ENCODE measurements at regions not wholly inside any gene's neighbourhood (a gene's known extent, or its start where the extent isn't known, plus 50 kb on each side); places are given as distances from the start of the nearest gene placed in this dataset.

DNA sequence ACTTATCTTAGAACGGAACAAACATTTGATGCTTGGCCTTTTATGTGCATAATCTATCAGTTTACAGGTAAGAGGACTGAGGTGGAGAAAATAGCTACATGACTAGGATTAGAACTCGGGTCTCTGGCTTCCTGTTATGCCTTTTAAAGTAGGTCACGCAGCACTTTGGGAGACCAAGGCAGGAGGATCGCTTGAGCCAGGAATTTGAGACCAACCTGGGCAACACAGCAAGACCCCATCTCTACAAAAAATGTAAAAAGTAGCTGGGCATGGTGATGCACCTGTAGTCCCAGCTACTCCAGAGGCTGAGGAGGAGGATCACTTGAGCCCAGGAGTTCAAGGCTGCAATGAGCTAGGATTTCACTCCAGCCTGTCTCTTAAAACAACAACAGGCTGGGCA lies 81.9 kb upstream of the AKT3 start:
- Histone ChIP-seq H3K4me2 (ENCODE audit: insufficient read depth, insufficient read length, low read length) (no peak overlapping the region), H3K56ac (ENCODE audit: insufficient read length, low read depth, low read length) (no peak overlapping the region)
- 0 out of 5 replicates have a peak overlapping the region, but pooled peaks of 1 of the 2 experiments have one; percentile 10 for H3K4me3 Mint-ChIP-seq

More for the DNA sequence above, 81.9 kb upstream of the AKT3 start:
- Histone ChIP-seq H2BK120ac (ENCODE audit: low read depth, low read length, poor library complexity, severe bottlenecking) (no peak overlapping the region), H3K14ac (ENCODE audit: insufficient read depth, low read length) (no peak overlapping the region), H3K79me2 (ENCODE audit: insufficient read depth, low read length) (no peaks in the 10 kb centered on the region), H3K4me1 (ENCODE audit: insufficient read depth, low read length) (no peaks in the 10 kb centered on the region; the same call in 1 of the 2 replicates), H2BK5ac (ENCODE audit: insufficient read length, low read length) (no peak overlapping the region), H3K27me3 (ENCODE audit: insufficient read depth, low read length) (no peaks in the 10 kb centered on the region), H2AK5ac (ENCODE audit: insufficient read length, low read length) (no peak overlapping the region), H3K27ac (ENCODE audit: insufficient read length, low read depth, low read length) (no peak overlapping the region), H4K91ac (ENCODE audit: insufficient read length, low read depth, low read length) (no peak overlapping the region), H2BK15ac (ENCODE audit: low read depth, low read length) (no peak overlapping the region), H2AFZ (ENCODE audit: low read length) (no peak overlapping the region), H3K4ac (ENCODE audit: low read depth, low read length) (no peak overlapping the region), H3K9ac (ENCODE audit: extremely low read depth, insufficient read length, low read length) (no peak overlapping the region), H3K18ac (ENCODE audit: insufficient read length, low read depth, low read length) (no peak overlapping the region), H4K8ac (replicated peaks; ENCODE audit: insufficient read length, low read depth, low read length) (no peak overlapping the region), H3K9me3 (ENCODE audit: control insufficient read depth, low read depth, low read length) (no peaks in the 10 kb centered on the region), H3K23ac (ENCODE audit: insufficient read length, low read depth, low read length) (no peak overlapping the region), H4K5ac (ENCODE audit: insufficient read length, low read depth, low read length) (no peak overlapping the region), H3T11ph (ENCODE audit: low read length) (no peak overlapping the region), H3K23me2 (ENCODE audit: insufficient read length, low read depth, low read length, poor library complexity, severe bottlenecking) (no peaks in the 10 kb centered on the region), H4K20me1 (ENCODE audit: control insufficient read depth, insufficient read depth, insufficient read length) (no peaks in the 10 kb centered on the region), H3K79me1 (ENCODE audit: insufficient read depth, low read depth, low read length, poor library complexity, severe bottlenecking) (no peaks in the 10 kb centered on the region), H2BK12ac (ENCODE audit: insufficient read length, low read depth, low read length) (no peak overlapping the region), H2BK20ac (ENCODE audit: low read depth, low read length, poor library complexity, severe bottlenecking) (no peak overlapping the region)
- Mint-ChIP-seq H3K4me1 (peaks cover 24 to 35% of the 10 kb centered on the region in 2 experiments), H3K27ac (no peak overlapping the region), H3K27me3 (ENCODE audit: low read depth) (peaks cover 3% of the 10 kb centered on the region), H3K9me3 (peaks cover 3 to 8% of the 10 kb centered on the region in 2 experiments; a peak in 3 of 5 replicates), H3K36me3 (ENCODE audit: insufficient read depth in 1 of 3, low read depth in 3 of 3) (peaks cover 0 to 3% (median 2%) of the 10 kb centered on the region in 3 experiments; a peak in 4 of 7 replicates)
- no CpG with 5 or more reads among the region's 4 CpGs for WGBS (ENCODE audit: extremely low coverage, insufficient read length, low lambda C conversion rate)
- no peak for DNase-seq
- TF ChIP-seq, protein P1, sequence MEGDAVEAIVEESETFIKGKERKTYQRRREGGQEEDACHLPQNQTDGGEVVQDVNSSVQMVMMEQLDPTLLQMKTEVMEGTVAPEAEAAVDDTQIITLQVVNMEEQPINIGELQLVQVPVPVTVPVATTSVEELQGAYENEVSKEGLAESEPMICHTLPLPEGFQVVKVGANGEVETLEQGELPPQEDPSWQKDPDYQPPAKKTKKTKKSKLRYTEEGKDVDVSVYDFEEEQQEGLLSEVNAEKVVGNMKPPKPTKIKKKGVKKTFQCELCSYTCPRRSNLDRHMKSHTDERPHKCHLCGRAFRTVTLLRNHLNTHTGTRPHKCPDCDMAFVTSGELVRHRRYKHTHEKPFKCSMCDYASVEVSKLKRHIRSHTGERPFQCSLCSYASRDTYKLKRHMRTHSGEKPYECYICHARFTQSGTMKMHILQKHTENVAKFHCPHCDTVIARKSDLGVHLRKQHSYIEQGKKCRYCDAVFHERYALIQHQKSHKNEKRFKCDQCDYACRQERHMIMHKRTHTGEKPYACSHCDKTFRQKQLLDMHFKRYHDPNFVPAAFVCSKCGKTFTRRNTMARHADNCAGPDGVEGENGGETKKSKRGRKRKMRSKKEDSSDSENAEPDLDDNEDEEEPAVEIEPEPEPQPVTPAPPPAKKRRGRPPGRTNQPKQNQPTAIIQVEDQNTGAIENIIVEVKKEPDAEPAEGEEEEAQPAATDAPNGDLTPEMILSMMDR (conservative IDR thresholded peaks at IDR 0.05) = no peak

Measured in H9 (cell line).